Astrocyte (in vitro differentiated cells and primary cell): ENCODE measurements at regions not wholly inside any gene's neighbourhood (a gene's known extent, or its start where the extent isn't known, plus 50 kb on each side); places are given as distances from the start of the nearest gene placed in this dataset.

ENCODE experiments used
- DNase-seq: peaks from one replicate; pipeline ENCODE4 v3.0.0-alpha.2; 2010; ENCODE audit warnings: low read depth
- FAIRE-seq: peaks from 2 replicates; lab custom pipeline; 2011; peaks lifted over from hg19 to GRCh38; lab: Jason Lieb, UNC
- H2AFZ ChIP-seq: 2 replicates; pipeline ENCODE4 v1.6.0; 2012; ENCODE audit warnings: low read depth, low read length, inconsistent platforms
- H3K27ac ChIP-seq: 2 replicates; pipeline ENCODE4 v1.5.1; 2011; ENCODE audit warnings: low read depth, low read length, inconsistent platforms
- H3K27me3 ChIP-seq: 2 replicates; pipeline ENCODE4 v1.6.0; 2011; ENCODE audit warnings: low read length, inconsistent platforms; ENCODE audit not compliant: insufficient read depth
- H3K36me3 ChIP-seq: 2 replicates; pipeline ENCODE4 v1.5.1; 2011; ENCODE audit warnings: low read length, inconsistent platforms; ENCODE audit not compliant: insufficient read depth
- H3K4me1 ChIP-seq: 2 replicates; pipeline ENCODE4 v1.5.1; 2011; ENCODE audit warnings: low read length, inconsistent platforms; ENCODE audit not compliant: insufficient read depth
- H3K4me2 ChIP-seq: 2 replicates; pipeline ENCODE4 v1.6.0; 2012; ENCODE audit warnings: low read length, inconsistent platforms
- H3K4me3 ChIP-seq: 2 replicates; pipeline ENCODE4 v1.5.1; 2011; ENCODE audit warnings: low read depth, mild to moderate bottlenecking, low read length, inconsistent platforms; ENCODE audit not compliant: insufficient read depth
- H3K79me2 ChIP-seq: 2 replicates; pipeline ENCODE4 v1.6.0; 2012; ENCODE audit warnings: mild to moderate bottlenecking, low read length, inconsistent platforms; ENCODE audit not compliant: insufficient read depth
- H3K9ac ChIP-seq: 2 replicates; pipeline ENCODE4 v1.6.0; 2012; ENCODE audit warnings: mild to moderate bottlenecking, low read length, inconsistent platforms
- H3K9me3 ChIP-seq: 2 replicates; pipeline ENCODE4 v1.5.1; 2012; ENCODE audit warnings: low read depth, mild to moderate bottlenecking, low read length, inconsistent platforms; ENCODE audit not compliant: insufficient read depth
- H4K20me1 ChIP-seq: 2 replicates; pipeline ENCODE4 v1.6.0; 2012; ENCODE audit warnings: low read length, inconsistent platforms; ENCODE audit not compliant: insufficient read depth
- H3K27ac Mint-ChIP-seq: one replicate; pipeline ENCODE4 v1.8.0; 2021; ENCODE audit warnings: mild to moderate bottlenecking, mixed read lengths; ENCODE audit not compliant: unreplicated experiment
- H3K27me3 Mint-ChIP-seq: one replicate; pipeline ENCODE4 v1.8.0; 2021; ENCODE audit warnings: low read depth, mixed read lengths; ENCODE audit not compliant: unreplicated experiment
- H3K36me3 Mint-ChIP-seq: one replicate; pipeline ENCODE4 v1.8.0; 2021; ENCODE audit warnings: low read depth, mixed read lengths; ENCODE audit not compliant: unreplicated experiment
- H3K4me1 Mint-ChIP-seq: one replicate; pipeline ENCODE4 v1.8.0; 2021; ENCODE audit warnings: low read depth, mixed read lengths; ENCODE audit not compliant: unreplicated experiment
- H3K4me3 Mint-ChIP-seq: one replicate; pipeline ENCODE4 v1.8.0; 2021; ENCODE audit warnings: mild to moderate bottlenecking, moderate library complexity, mixed read lengths; ENCODE audit not compliant: unreplicated experiment
- H3K9me3 Mint-ChIP-seq: one replicate; pipeline ENCODE4 v1.8.0; 2021; ENCODE audit warnings: mild to moderate bottlenecking, mixed read lengths; ENCODE audit not compliant: unreplicated experiment
- CTCF ChIP-seq: IDR thresholded peaks from 2 replicates; pipeline ENCODE4 v1.5.1; 2011; ENCODE audit warnings: low read depth, mild to moderate bottlenecking, inconsistent platforms, low read length, moderate library complexity; ENCODE audit not compliant: insufficient read depth
- EZH2 ChIP-seq: IDR thresholded peaks from 2 replicates; pipeline ENCODE4 v1.6.1; 2012; ENCODE audit warnings: mild to moderate bottlenecking, low read length, inconsistent platforms; ENCODE audit not compliant: insufficient read depth

- Histone ChIP-seq H3K4me2 (no peak overlapping the region), H4K20me1 (no peaks in the 10 kb centered on the region), H3K9ac (no peak overlapping the region), H3K4me3 (no peak overlapping the region), H3K27me3 (no peaks in the 10 kb centered on the region), H3K4me1 (no peaks in the 10 kb centered on the region), H3K79me2 (no peaks in the 10 kb centered on the region), H3K36me3 (no peaks in the 10 kb centered on the region), H2AFZ (no peak overlapping the region), H3K27ac (no peak overlapping the region), H3K9me3 (no peaks in the 10 kb centered on the region)
- H3K4me1 Mint-ChIP-seq = peaks cover 8% of the 10 kb centered on the region
- H3K36me3 Mint-ChIP-seq = no peaks in the 10 kb centered on the region
- no peak overlapping the region for H3K27ac Mint-ChIP-seq
- no peak for TF ChIP-seq EZH2
- TF ChIP-seq CTCF = no peak
- peaks cover 3% of the 10 kb centered on the region for H3K9me3 Mint-ChIP-seq
- FAIRE-seq = no peak
- H3K4me3 Mint-ChIP-seq = no peak overlapping the region
- H3K27me3 Mint-ChIP-seq = no peaks in the 10 kb centered on the region
- DNase-seq = no peak
Measured at GRCh38 chr7:137166363-137166762, 177.2 kb downstream of the PTN start.

GRCh38 chr7:137165786-137166185, 177.7 kb downstream of the PTN start:
- Mint-ChIP-seq H3K4me1 (peaks cover 8% of the 10 kb centered on the region), H3K4me3 (no peak overlapping the region), H3K36me3 (no peaks in the 10 kb centered on the region), H3K9me3 (peaks cover 3% of the 10 kb centered on the region), H3K27ac (no peak overlapping the region), H3K27me3 (no peaks in the 10 kb centered on the region)
- Histone ChIP-seq H3K4me1 (no peaks in the 10 kb centered on the region), H3K9me3 (no peaks in the 10 kb centered on the region), H3K27me3 (no peaks in the 10 kb centered on the region), H3K79me2 (no peaks in the 10 kb centered on the region), H2AFZ (no peak overlapping the region), H3K4me2 (no peak overlapping the region), H3K36me3 (no peaks in the 10 kb centered on the region), H3K27ac (no peak overlapping the region), H4K20me1 (no peaks in the 10 kb centered on the region), H3K4me3 (no peak overlapping the region), H3K9ac (no peak overlapping the region)
- TF ChIP-seq CTCF (no peak), EZH2 (no peak)
- FAIRE-seq (no peak), DNase-seq (no peak)

- Mint-ChIP-seq H3K27me3 (no peaks in the 10 kb centered on the region), H3K4me1 (peaks cover 8% of the 10 kb centered on the region), H3K36me3 (no peaks in the 10 kb centered on the region), H3K9me3 (peaks cover 3% of the 10 kb centered on the region), H3K4me3 (no peak overlapping the region), H3K27ac (no peak overlapping the region)
- no peak for FAIRE-seq
- Histone ChIP-seq H3K4me2 (no peak overlapping the region), H3K27ac (no peak overlapping the region), H3K36me3 (no peaks in the 10 kb centered on the region), H3K9ac (no peak overlapping the region), H3K27me3 (no peaks in the 10 kb centered on the region), H3K79me2 (no peaks in the 10 kb centered on the region), H4K20me1 (no peaks in the 10 kb centered on the region), H2AFZ (no peak overlapping the region), H3K4me1 (no peaks in the 10 kb centered on the region), H3K9me3 (no peaks in the 10 kb centered on the region), H3K4me3 (no peak overlapping the region)
- no peak for DNase-seq
- no peak for TF ChIP-seq CTCF
- TF ChIP-seq EZH2 = no peak
Measured at GRCh38 chr7:137165241-137165640, 178.3 kb downstream of the PTN start.
